Activated CD8-positive, alpha-beta memory T cell treated with anti-CD3 and anti-CD28 coated beads for 36 hours (primary cell): ENCODE measurements at regions not wholly inside any gene's neighbourhood (a gene's known extent, or its start where the extent isn't known, plus 50 kb on each side); places are given as distances from the start of the nearest gene placed in this dataset.
"Not testable (repeated sequence)": the region's sequence is repeated elsewhere in the genome, so short reads cannot be mapped to it uniquely, and the experiment has no call there.

Source experiments
- CTCF ChIA-PET: fragments of 350-600 bp; sonication (Branson Sonifier 250); formaldehyde crosslinking; loops from one replicate; lab custom pipeline; 2021; ENCODE audit warnings: antibody characterized with exemption; lab: Charles Lee
- POLR2A ChIA-PET: fragments of 350-600 bp; sonication (Branson Sonifier 250); formaldehyde crosslinking; loops from one replicate; lab custom pipeline; 2021; ENCODE audit warnings: antibody characterized with exemption; lab: Charles Lee

GRCh38 chr3:21962456-21962855 lies 211.4 kb upstream of the ZNF385D start:
- CTCF ChIA-PET = no interaction called here
- POLR2A ChIA-PET = no interaction called here

GRCh38 chr3:21966457-21966856 lies 215.4 kb upstream of the ZNF385D start:
- POLR2A ChIA-PET, CTCF ChIA-PET: not testable (repeated sequence)

- POLR2A ChIA-PET = no interaction called here
- CTCF ChIA-PET = no interaction called here
These were observed 228.7 kb upstream of the ZNF385D start for GRCh38 chr3:21979706-21980105.

- CTCF ChIA-PET = no interaction called here
- POLR2A ChIA-PET = no interaction called here
These were observed 238.5 kb upstream of the ZNF385D start for GRCh38 chr3:21989341-21990042.

DNA sequence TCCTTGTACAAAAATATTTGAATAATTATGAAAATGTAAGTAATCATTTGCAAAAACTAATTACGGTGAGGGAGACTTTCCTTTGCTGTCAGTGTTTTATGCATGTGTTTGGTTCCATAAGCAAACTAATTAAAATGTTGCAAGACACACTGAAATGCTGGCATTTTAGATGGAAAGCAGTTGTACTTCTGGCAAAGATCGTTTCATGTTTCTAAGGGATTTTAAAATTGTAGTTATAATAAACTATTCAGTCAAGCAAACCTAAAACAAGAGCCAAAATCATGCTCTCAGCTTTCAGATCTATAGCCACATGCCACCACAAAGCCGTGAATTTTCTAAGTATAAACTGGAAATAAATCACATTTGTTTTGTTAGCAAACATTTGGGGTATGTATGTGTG lies 240.1 kb upstream of the ZNF385D start:
- CTCF ChIA-PET = no interaction called here
- POLR2A ChIA-PET = no interaction called here

- ChIA-PET CTCF (no interaction called here), POLR2A (no interaction called here)
These were observed 244.1 kb upstream of the ZNF385D start for GRCh38 chr3:21995079-21995607.

- ChIA-PET CTCF (no interaction called here), POLR2A (no interaction called here)
These were observed 256.4 kb upstream of the ZNF385D start for GRCh38 chr3:22007368-22007767.

- ChIA-PET CTCF (no interaction called here), POLR2A (no interaction called here)
These were observed 260.0 kb upstream of the ZNF385D start for GRCh38 chr3:22010997-22011396.

- ChIA-PET POLR2A (no interaction called here), CTCF (no interaction called here)
These were observed 261.5 kb upstream of the ZNF385D start for GRCh38 chr3:22012471-22012870.

GRCh38 chr3:22013641-22014040 lies 262.6 kb upstream of the ZNF385D start:
- POLR2A ChIA-PET = no interaction called here
- CTCF ChIA-PET = no interaction called here

- POLR2A ChIA-PET = no interaction called here
- CTCF ChIA-PET = no interaction called here
These were observed 265.2 kb upstream of the ZNF385D start for GRCh38 chr3:22016197-22016596.

- POLR2A ChIA-PET, CTCF ChIA-PET: not testable (repeated sequence)
These were observed 273.6 kb upstream of the ZNF385D start for GRCh38 chr3:22024638-22025037.

GRCh38 chr3:22029480-22029879 lies 278.5 kb upstream of the ZNF385D start:
- POLR2A ChIA-PET = no interaction called here
- CTCF ChIA-PET = no interaction called here

GRCh38 chr3:22039161-22039560 lies 288.2 kb upstream of the ZNF385D start:
- POLR2A ChIA-PET = no interaction called here
- CTCF ChIA-PET = interaction anchor here (0.7 kb wide), 1 partner anchor 171 kb away, joined by 3 read pairs; no protein-coding TSS in a partner anchor

DNA sequence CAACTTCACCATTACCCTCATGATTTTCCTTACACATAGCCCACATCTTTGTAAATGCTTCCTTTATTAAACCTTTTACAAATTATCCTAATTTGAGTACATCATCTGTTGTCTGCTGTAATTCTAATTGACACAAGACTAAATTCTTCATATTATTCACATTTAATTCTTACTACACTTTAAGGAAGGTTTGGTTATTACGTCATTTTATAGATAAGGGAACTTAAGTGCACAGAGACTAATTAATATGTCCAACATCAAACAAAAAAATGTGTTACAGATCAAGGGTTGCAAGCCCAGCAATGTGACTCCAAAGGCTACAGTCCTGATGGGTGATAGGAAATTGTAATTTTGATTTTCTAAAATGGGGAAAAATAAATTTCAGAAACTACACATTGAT lies 289.1 kb upstream of the ZNF385D start:
- POLR2A ChIA-PET = no interaction called here
- CTCF ChIA-PET = no interaction called here

DNA sequence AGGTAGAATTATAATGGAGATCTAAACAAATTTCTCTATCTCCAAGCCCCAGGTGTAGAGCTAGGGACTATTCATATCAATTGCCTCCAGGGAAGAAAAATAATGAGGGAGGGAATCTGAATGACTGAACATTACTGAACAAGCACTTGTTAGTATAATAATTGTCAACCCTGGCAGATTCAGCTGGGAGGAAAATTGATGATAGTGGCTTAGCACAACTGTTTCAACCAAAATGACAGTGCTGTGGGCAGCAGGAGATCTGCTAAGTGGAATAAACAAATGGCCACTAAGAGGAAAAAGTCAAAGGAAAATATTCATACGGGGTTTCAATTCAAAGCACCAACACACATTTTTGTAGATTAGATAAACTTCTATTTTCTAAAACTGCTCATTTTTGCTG lies 294.9 kb upstream of the ZNF385D start:
- CTCF ChIA-PET = no interaction called here
- POLR2A ChIA-PET = no interaction called here

GRCh38 chr3:22063500-22063899 lies 312.5 kb upstream of the ZNF385D start:
- POLR2A ChIA-PET = no interaction called here
- CTCF ChIA-PET = no interaction called here

DNA sequence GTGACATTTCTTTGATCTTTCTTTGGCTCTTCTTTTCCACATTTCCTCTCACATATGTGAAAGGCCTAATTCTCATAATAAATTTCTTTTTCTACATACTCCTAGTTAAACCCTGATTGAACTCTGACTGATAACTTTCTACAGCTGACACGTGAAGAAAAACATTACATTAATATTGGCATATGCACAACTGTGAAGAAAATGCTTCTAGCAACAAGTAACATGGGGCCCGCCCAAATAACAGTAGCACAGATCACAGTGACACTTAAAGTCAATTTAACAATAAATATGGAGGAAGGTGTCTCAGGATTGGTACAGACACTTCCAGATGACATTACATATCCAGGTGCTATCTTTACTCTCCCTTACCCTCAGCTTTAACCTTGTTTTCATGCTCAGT lies 317.6 kb upstream of the ZNF385D start:
- ChIA-PET CTCF (no interaction called here), POLR2A (no interaction called here)

- POLR2A ChIA-PET = no interaction called here
- CTCF ChIA-PET = interaction anchor here (0.6 kb wide), 1 partner anchor 1872 kb away, joined by 3 read pairs; no protein-coding TSS in a partner anchor
These were observed 337.2 kb upstream of the ZNF385D start for GRCh38 chr3:22088204-22088603.

GRCh38 chr3:22089284-22089683 lies 338.3 kb upstream of the ZNF385D start:
- POLR2A ChIA-PET = no interaction called here
- CTCF ChIA-PET = no interaction called here

DNA sequence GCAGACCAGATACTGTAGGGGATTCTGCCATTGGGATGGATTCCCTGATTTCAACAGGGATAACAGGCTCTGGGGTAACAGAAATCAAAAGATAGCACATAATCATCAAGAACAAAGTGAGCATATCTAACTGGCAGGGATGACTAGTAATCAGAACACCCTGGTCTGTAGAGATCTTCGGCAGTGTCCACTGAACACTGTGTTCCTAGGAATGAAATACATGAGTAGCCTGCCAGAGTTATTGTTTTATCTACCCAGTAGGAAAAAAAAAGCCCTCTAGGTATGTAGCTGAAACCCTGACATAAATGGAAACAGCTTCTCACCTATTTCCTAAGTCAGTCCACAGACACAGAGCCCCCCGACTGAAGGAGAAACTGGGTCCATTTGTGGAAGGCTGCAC lies 340.3 kb upstream of the ZNF385D start:
- CTCF ChIA-PET = no interaction called here
- POLR2A ChIA-PET = no interaction called here

DNA sequence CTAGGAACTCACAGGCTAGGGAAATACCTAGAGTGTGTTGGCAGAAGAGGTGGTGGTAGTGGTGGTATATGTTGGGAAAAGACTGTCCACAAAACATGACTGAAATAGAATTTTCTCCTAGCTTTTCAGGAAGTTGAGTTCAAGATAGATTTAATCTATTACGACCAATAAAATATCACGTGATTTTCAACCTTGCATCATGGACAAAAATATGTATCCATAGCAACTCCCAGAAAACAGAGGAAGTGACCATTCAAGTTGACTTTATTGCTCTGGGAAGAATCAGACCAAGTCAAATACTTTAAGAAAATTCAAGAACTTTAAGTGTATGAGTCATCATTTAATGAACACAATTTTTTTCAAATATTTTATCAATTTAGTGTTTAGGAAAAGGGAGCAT lies 347.0 kb upstream of the ZNF385D start:
- POLR2A ChIA-PET = no interaction called here

More for the DNA sequence above, 347.0 kb upstream of the ZNF385D start:
- CTCF ChIA-PET = no interaction called here
